ENCODE measurements at regions not wholly inside any gene's neighbourhood (a gene's known extent, or its start where the extent isn't known, plus 50 kb on each side); places are given as distances from the start of the nearest gene placed in this dataset.
"Not testable (repeated sequence)": the region's sequence is repeated elsewhere in the genome, so short reads cannot be mapped to it uniquely, and the experiment has no call there.

GRCh38 chr7:57216340-57216739 lies 84.1 kb upstream of the ZNF479 start:
- peaks cover 10% of the 10 kb centered on the region for H3K27me3 ChIP-seq (ENCODE audit: insufficient read depth, insufficient read length)
- no peaks in the 10 kb centered on the region for H3K9me3 ChIP-seq (ENCODE audit: insufficient read depth, low read length)
- no peaks in the 10 kb centered on the region for H3K4me1 ChIP-seq (ENCODE audit: insufficient read depth, insufficient read length)
- H3K9ac ChIP-seq (ENCODE audit: insufficient read length, low read depth) = no peak overlapping the region
- DNase-seq (ENCODE audit: low read depth, low spot score) = no peak
- H3K36me3 ChIP-seq (ENCODE audit: insufficient read depth, insufficient read length, low read length) = no peaks in the 10 kb centered on the region
- TF ChIP-seq SUZ12 (IDR thresholded peaks at IDR 0.05; ENCODE audit: extremely low read depth, insufficient read depth, insufficient read length) = no peak
- no peak for TF ChIP-seq ZNF274 (IDR thresholded peaks at IDR 0.05; ENCODE audit: low read depth, low read length)
- no peak for TF ChIP-seq YY1 (IDR thresholded peaks at IDR 0.05; ENCODE audit: insufficient read depth, insufficient read length)
- H3K4me3 ChIP-seq (ENCODE audit: insufficient read length, low read depth) = no peak overlapping the region

GRCh38 chr7:57218196-57218716 lies 86.0 kb upstream of the ZNF479 start:
- Histone ChIP-seq H3K4me3 (ENCODE audit: insufficient read length, low read depth) (no peak overlapping the region), H3K27me3 (ENCODE audit: insufficient read depth, insufficient read length) (peaks cover 5% of the 10 kb centered on the region), H3K36me3 (ENCODE audit: insufficient read depth, insufficient read length, low read length) (no peaks in the 10 kb centered on the region), H3K9me3 (ENCODE audit: insufficient read depth, low read length) (no peaks in the 10 kb centered on the region), H3K4me1 (ENCODE audit: insufficient read depth, insufficient read length) (no peaks in the 10 kb centered on the region), H3K9ac (ENCODE audit: insufficient read length, low read depth) (no peak overlapping the region)
- no peak for DNase-seq (ENCODE audit: low read depth, low spot score)
- no peak for TF ChIP-seq YY1 (IDR thresholded peaks at IDR 0.05; ENCODE audit: insufficient read depth, insufficient read length)
- TF ChIP-seq ZNF274 (IDR thresholded peaks at IDR 0.05; ENCODE audit: low read depth, low read length) = no peak
- TF ChIP-seq SUZ12 (IDR thresholded peaks at IDR 0.05; ENCODE audit: extremely low read depth, insufficient read depth, insufficient read length) = no peak

- Histone ChIP-seq H3K4me1 (ENCODE audit: insufficient read depth, insufficient read length) (no peaks in the 10 kb centered on the region), H3K9me3 (ENCODE audit: insufficient read depth, low read length) (no peaks in the 10 kb centered on the region), H3K36me3 (ENCODE audit: insufficient read depth, insufficient read length, low read length) (no peaks in the 10 kb centered on the region), H3K9ac (ENCODE audit: insufficient read length, low read depth) (no peak overlapping the region), H3K27me3 (ENCODE audit: insufficient read depth, insufficient read length) (peaks cover 5% of the 10 kb centered on the region), H3K4me3 (ENCODE audit: insufficient read length, low read depth) (no peak overlapping the region)
- no peak for TF ChIP-seq ZNF274 (IDR thresholded peaks at IDR 0.05; ENCODE audit: low read depth, low read length)
- no peak for TF ChIP-seq SUZ12 (IDR thresholded peaks at IDR 0.05; ENCODE audit: extremely low read depth, insufficient read depth, insufficient read length)
- TF ChIP-seq YY1 (IDR thresholded peaks at IDR 0.05; ENCODE audit: insufficient read depth, insufficient read length) = no peak
- no peak for DNase-seq (ENCODE audit: low read depth, low spot score)
Measured at GRCh38 chr7:57220746-57221145, 88.5 kb upstream of the ZNF479 start.

GRCh38 chr7:57225666-57226065 lies 93.4 kb upstream of the ZNF479 start:
- DNase-seq (ENCODE audit: low read depth, low spot score) = no peak
- H3K4me3 ChIP-seq (ENCODE audit: insufficient read length, low read depth) = no peak overlapping the region
- H3K9ac ChIP-seq (ENCODE audit: insufficient read length, low read depth) = no peak overlapping the region
- TF ChIP-seq YY1 (IDR thresholded peaks at IDR 0.05; ENCODE audit: insufficient read depth, insufficient read length) = no peak
- TF ChIP-seq ZNF274 (IDR thresholded peaks at IDR 0.05; ENCODE audit: low read depth, low read length) = no peak
- TF ChIP-seq SUZ12 (IDR thresholded peaks at IDR 0.05; ENCODE audit: extremely low read depth, insufficient read depth, insufficient read length) = no peak
- H3K9me3 ChIP-seq (ENCODE audit: insufficient read depth, low read length) = no peaks in the 10 kb centered on the region
- no peaks in the 10 kb centered on the region for H3K4me1 ChIP-seq (ENCODE audit: insufficient read depth, insufficient read length)
- H3K36me3 ChIP-seq (ENCODE audit: insufficient read depth, insufficient read length, low read length) = no peaks in the 10 kb centered on the region
- no peaks in the 10 kb centered on the region for H3K27me3 ChIP-seq (ENCODE audit: insufficient read depth, insufficient read length)

GRCh38 chr7:57241236-57241635 lies 109.0 kb upstream of the ZNF479 start:
- H3K4me3 ChIP-seq (ENCODE audit: insufficient read length, low read depth); H3K27me3 ChIP-seq (ENCODE audit: insufficient read depth, insufficient read length); H3K36me3 ChIP-seq (ENCODE audit: insufficient read depth, insufficient read length, low read length); H3K9me3 ChIP-seq (ENCODE audit: insufficient read depth, low read length); DNase-seq (ENCODE audit: low read depth, low spot score); H3K9ac ChIP-seq (ENCODE audit: insufficient read length, low read depth); H3K4me1 ChIP-seq (ENCODE audit: insufficient read depth, insufficient read length): not testable (repeated sequence)

GRCh38 chr7:57243551-57243950 lies 111.3 kb upstream of the ZNF479 start:
- H3K4me1 ChIP-seq (ENCODE audit: insufficient read depth, insufficient read length); H3K9me3 ChIP-seq (ENCODE audit: insufficient read depth, low read length); H3K9ac ChIP-seq (ENCODE audit: insufficient read length, low read depth); H3K27me3 ChIP-seq (ENCODE audit: insufficient read depth, insufficient read length); H3K4me3 ChIP-seq (ENCODE audit: insufficient read length, low read depth); DNase-seq (ENCODE audit: low read depth, low spot score); H3K36me3 ChIP-seq (ENCODE audit: insufficient read depth, insufficient read length, low read length): not testable (repeated sequence)

- not testable (repeated sequence) for DNase-seq (ENCODE audit: low read depth, low spot score); H3K4me1 ChIP-seq (ENCODE audit: insufficient read depth, insufficient read length); H3K9me3 ChIP-seq (ENCODE audit: insufficient read depth, low read length); H3K9ac ChIP-seq (ENCODE audit: insufficient read length, low read depth); H3K36me3 ChIP-seq (ENCODE audit: insufficient read depth, insufficient read length, low read length); H3K4me3 ChIP-seq (ENCODE audit: insufficient read length, low read depth); H3K27me3 ChIP-seq (ENCODE audit: insufficient read depth, insufficient read length)
Measured at GRCh38 chr7:57244345-57244980, 112.2 kb upstream of the ZNF479 start.

GRCh38 chr7:57245206-57245605 lies 113.0 kb upstream of the ZNF479 start:
- H3K36me3 ChIP-seq (ENCODE audit: insufficient read depth, insufficient read length, low read length) = no peaks in the 10 kb centered on the region
- H3K4me3 ChIP-seq (ENCODE audit: insufficient read length, low read depth) = no peak overlapping the region
- no peaks in the 10 kb centered on the region for H3K27me3 ChIP-seq (ENCODE audit: insufficient read depth, insufficient read length)
- no peaks in the 10 kb centered on the region for H3K4me1 ChIP-seq (ENCODE audit: insufficient read depth, insufficient read length)
- no peak overlapping the region for H3K9ac ChIP-seq (ENCODE audit: insufficient read length, low read depth)
- TF ChIP-seq ZNF274 (IDR thresholded peaks at IDR 0.05; ENCODE audit: low read depth, low read length) (no peak), SUZ12 (IDR thresholded peaks at IDR 0.05; ENCODE audit: extremely low read depth, insufficient read depth, insufficient read length) (no peak), YY1 (IDR thresholded peaks at IDR 0.05; ENCODE audit: insufficient read depth, insufficient read length) (no peak)
- no peak for DNase-seq (ENCODE audit: low read depth, low spot score)
- H3K9me3 ChIP-seq (ENCODE audit: insufficient read depth, low read length) = no peaks in the 10 kb centered on the region; the same call in 1 of the 2 replicates

Data from NT2/D1 (cell line).